ENCODE measurements at regions not wholly inside any gene's neighbourhood (a gene's known extent, or its start where the extent isn't known, plus 50 kb on each side); places are given as distances from the start of the nearest gene placed in this dataset.

DNA sequence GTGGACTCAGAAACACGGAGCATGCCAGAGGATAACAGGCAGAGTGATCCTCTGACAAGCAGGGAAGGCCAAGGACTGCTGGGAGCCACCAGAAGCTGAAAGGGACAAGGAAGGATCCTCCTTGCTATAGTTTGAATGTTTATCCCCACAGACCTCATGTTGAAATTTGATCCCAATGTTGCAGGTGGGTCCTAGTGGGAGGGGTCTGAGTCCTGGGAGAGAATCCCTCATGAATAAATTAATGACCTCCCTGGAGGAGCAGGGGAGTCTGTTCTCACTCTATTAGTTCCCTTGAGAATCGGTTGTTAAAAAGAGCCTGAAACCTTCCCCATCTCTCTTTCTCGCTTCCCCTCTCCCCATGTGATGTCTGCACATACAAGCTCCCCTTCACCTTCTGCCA lies 124.4 kb downstream of the FBXO15 start:
- FAIRE-seq: no peak

DNA sequence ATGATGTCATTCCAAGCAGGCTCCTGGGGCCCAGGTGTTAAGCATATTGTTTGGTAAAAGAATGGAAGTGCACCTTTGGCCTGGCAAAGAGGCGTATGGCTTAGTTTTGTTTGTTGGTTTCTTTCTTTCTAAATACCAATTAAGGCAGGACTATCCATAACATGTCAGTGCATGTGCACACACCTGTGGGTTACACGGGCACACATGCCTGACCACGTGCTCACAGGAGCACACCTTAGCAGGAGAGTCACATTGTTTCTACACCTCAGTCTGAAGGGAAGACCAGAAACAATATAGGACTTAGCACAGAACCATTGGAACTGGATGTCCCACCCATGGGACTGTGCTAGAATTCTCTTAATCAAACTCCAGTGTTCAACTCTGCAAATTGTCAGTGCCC lies 127.8 kb downstream of the FBXO15 start:
- no peak for FAIRE-seq

DNA sequence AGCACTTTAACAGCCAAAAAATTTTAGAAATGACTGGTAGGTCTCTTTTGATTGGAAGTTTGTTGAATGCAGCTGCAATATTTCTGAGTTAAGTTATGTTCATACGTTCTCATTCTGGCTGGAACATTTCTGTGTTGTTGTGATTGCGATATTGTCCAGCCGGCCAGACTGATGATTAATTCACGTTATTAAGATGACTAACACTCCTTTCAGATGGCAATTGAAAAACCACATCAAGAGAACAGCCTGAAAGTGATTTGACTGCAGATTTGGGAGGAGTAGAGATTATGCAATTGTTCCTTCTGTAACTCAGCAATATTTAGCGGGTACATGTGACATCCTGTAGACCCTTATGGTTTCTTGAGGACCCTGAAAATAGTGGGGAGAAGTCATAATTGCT lies 133.7 kb downstream of the FBXO15 start:
- no peak for FAIRE-seq

DNA sequence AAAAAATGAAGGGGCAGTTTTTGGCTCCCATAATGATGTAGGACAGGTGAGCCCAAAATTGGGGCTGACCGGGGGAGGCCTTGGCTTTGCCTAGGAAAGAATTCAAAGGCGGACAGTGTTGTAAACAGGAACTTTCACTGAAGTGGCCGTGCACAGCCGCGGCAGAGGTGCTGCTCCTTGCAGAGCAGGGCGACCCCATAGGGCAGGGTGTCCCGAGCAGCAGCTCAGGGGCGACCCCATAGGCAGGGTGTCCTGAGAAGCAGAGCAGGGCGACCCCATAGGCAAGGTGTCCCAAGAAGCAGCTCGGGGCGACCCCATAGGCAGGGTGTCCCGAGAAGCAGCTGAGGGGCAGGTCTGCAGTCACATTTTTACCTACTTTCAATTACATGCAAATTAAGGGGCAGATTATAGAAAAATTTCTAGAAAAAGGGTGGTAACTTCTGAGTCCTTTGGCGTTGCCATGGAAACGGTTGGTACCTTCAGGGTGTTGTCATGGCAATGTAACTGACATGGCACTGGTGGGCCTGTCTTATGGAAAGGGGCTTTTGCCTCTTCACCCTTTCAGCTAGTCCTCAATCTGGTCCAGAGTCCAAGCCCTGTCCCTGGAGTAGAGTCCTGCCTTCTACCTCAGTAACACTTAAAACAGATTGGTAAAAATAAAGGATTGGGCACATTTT lies 134.5 kb downstream of the FBXO15 start:
- FAIRE-seq: no peak

DNA sequence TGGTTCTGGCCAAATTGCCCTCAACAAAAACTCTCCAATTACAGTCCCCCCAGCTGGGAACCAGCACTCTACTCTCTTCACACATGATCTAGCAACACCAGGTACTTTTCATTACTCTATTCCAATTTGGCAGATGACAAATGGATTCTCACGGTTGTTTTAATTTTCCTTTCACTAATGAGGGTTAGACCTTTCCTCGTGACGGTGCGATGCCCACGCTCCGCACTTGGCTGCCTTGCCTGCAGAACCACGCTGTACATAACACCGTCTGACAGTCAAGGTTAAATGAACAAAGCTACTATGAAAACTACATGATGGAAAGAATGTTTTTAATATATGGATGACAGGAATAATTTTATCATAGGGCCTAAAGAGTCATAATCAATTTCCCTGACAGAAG lies 141.5 kb downstream of the FBXO15 start:
- FAIRE-seq: no peak

DNA sequence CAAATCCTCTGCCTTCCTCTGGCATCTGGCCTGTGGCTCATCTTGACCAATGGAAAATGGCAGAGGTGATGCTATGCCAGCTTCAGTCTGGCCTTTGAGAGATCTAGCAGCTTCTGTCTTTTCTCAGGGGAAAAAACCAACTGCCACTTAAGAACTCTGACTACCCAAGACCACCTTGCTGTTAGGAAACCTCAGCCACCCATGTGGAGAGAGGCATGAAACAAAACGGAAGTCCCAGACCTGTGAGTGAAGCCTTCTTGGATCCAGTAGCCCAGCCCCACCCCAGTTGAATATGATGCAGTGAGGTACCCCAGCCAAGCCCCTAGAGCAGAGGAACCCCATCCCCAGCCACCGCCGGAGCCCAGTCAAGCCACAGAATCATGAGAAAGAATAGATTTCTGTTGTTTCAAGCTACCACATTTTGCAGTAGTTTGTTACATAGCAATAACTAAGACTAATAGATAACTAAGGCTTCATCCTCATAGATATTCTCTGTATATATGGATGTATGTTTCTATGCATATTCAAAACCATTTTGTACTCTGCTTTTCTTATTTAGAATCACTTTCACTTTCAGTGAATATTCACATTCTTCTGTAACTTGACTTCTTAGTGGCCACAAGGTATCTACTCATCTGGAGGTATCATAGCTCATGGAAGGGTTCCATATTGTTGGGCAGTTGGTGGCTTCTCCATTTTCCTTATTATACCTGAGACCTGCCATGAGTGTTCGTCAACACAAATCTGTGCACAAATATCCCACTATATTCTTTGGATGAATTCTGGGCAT lies 142.1 kb downstream of the FBXO15 start:
- FAIRE-seq: no peak

DNA sequence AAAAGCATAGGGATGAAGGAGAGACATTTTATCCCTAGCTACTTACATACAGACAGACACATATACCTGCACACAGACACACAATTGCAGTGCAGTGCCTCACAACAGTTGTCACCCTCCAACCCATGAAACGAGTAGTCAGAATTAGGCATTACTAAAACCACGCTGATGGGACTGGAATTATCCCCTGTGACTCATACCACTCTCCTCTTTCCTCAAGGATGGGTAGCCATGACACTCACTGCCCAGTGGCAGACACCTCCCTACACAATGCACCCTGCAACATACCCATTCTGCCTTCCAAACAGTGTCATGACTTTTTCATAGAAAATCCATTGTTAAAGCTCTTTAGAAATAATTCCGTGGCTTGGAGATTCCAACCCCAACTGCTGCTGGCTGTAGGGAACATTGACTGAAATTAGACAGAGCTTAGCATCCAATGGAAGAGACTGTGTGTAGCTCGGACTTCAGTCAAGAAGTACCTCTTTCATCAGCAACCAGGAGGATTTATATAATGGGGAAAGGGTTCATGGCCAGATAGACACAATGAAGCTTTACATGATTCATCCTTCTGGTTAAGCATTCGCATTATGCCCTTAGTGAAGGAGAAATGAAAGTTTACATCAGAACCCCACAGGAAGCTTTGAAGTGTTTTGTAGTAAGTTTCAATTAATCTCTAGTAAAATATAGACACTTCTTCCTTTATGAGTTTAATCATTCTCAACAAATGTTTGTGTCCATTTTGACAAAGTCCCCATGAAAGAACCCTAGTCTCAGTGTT lies 155.2 kb downstream of the FBXO15 start:
- FAIRE-seq: no peak

DNA sequence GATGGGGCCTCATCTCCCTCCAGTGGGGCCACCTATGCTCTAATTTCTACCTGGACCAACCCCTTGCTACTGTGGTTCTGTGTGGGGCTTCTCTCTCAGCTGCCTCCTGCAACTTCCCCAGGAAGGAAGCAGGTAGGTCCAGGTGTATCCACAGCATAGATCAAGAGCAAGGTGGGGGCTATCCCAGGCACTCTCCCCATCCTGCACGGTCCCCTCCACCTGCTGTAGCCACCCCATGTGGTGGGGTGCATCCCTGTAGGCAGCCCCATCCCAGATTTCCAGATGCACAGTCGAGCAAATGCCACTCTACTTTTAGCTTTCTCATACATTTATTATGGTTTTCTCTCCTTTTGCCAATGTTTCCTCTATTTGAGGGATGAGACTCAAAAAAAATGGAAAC lies 156.1 kb downstream of the FBXO15 start:
- FAIRE-seq: no peak

DNA sequence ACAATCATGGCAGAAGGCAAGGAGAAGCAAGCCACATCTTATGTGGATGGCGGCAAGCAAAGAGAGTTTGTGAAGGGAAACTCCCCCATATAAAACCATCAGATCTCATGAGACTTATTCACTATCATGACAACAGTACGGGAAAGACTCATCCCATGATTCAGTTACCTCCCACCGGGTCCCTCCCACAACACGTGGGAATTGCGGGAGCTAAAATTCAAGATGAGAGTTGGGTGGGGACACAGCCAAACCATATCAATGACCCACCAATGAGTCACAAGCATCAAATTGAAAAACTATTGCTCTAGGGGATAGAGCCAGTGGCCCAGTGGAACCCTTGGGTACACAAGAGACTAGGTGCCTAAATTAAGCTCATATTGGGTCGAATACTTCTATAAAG lies 157.4 kb downstream of the FBXO15 start:
- no peak for FAIRE-seq

DNA sequence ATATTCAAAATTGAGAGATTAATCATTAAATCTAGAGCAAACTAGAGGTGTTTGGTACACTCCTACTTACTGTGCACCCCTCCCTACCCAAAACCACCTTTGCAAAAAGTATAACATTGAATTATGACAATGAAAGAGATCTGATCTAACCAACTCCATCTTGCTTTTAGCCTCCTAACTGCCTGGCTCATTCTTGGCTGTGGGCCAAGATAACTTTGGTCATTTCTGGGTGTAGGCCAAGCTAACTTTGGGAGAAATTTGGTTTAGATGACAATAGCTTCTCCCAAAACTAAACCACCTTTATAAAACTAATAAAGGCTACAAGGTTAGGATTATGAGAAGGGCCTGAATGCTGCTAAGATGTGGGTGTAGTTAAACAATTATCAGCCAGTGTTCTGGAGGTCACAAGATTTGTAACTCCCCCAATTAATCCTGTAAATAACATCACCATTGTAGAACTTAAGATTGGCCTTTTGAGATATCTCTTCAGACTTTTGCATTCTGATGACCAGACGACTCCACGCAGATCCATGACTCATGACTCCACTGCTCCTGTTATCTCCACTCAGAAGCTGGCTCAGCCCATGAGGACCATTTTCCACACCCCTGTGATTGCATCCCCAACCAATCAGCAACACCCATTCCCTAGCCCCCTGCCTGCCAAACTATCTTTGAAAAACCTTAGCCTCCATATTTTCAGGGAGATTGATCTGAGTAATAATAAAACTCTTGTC lies 160.2 kb downstream of the FBXO15 start:
- FAIRE-seq: no peak

DNA sequence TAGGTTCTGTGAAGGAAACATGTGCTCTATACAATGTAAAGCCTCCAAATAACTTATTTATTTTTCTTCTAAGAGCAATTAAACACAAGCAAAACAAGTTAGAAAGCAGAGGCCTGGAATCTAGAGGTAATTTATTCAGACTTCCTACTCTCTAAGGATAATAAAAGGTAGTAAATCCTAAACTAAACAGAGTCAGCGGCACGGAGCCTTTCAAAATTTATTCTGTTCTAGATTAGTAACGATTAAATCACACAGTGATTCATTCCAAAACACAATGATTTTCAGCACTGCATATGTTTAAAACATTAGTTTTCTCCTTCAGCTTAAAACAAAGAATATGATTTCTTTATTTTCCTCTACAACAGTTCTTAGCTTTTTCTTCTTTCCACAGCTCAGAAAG lies 160.9 kb downstream of the FBXO15 start:
- no peak for FAIRE-seq

DNA sequence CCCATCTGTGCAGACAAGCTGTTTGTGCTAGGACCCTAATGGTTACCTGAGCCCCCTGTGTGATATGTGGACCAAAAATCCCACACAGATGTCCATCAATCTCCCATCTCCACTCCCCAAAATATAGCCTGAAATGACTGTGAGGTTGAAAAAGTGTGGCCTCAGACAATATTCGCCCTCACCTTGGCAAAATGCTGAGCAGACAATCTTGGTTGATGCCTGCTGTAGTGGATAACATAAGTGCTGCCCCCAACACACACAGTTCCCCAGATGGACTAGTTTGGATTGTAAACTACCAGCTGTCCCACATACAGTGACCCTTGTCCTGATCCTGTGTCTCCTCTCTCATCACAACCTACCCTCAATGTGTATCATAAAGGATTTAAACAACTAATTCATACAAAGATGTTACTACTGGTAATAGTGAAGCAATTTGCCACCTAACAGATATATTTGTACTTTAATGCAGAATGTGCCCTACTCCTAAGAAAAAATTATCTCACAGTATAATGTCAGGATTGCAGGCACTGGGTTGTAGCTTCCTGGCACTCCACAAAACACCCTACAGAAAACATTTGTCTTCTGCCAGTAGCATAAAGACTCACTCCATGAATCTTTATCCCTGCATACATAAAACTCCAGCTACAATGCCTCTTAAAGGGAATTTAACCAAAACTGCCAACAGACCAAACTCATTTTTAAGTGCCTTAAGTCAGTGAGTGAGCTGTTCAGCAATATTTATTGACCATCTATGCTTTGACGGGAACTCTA lies 161.6 kb downstream of the FBXO15 start:
- no peak for FAIRE-seq

DNA sequence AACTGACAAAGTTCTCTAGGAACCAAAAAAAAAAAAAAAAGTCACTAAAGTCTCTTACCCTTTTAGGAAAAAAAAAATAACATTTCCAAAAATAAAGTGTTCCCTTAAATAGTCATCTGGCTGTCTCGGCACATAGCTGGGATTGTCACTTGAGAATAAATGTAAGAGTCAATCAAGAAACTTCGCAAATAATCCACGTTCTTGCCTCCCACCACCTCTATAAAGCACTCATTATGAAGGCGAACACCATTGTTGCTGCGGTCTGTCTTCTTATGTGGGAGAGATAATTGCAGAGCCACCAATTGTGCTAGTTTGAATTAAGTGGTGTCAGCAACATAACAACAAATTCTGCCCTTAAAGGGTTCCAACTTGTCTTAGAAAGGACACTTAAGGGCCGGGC lies 163.7 kb downstream of the FBXO15 start:
- FAIRE-seq: no peak

DNA sequence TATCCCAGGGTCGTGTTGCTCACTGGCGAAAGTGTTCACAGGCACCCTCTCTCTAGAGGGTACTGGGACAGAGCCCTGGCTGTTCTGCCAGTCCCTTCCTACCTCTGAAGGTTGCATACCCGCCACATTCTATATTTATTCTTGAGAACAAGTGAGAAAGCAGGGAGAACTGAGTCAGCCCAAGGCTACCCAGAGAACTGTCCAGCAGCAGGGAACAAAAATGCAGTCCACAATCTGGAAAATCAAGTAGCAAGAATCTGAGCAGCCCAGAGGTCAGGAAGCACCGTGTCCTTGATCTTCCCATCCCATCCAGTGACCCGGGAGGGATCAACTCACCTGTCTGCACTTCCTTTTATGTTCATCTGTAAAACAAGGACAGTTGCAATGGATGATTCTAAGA lies 164.1 kb downstream of the FBXO15 start:
- no peak for FAIRE-seq

DNA sequence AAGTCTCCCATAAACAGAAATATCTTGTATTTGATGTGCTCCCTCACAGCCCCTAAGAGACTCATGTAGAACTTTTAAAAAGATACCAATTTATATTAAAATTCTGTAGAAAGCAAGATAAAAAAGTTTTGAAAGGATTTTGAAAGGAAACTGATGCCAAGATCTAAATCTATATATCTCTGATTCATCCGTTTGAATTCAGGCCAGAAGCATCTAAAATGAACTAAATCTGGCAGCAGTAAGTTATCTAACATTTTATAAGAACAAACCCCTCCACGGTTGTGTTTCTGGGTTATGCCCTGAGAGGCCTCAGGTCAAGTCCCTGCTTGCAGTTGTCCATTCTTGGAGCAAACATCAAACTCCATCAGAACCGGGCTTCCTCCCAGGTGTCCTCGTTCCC lies 165.8 kb downstream of the FBXO15 start:
- no peak for FAIRE-seq

DNA sequence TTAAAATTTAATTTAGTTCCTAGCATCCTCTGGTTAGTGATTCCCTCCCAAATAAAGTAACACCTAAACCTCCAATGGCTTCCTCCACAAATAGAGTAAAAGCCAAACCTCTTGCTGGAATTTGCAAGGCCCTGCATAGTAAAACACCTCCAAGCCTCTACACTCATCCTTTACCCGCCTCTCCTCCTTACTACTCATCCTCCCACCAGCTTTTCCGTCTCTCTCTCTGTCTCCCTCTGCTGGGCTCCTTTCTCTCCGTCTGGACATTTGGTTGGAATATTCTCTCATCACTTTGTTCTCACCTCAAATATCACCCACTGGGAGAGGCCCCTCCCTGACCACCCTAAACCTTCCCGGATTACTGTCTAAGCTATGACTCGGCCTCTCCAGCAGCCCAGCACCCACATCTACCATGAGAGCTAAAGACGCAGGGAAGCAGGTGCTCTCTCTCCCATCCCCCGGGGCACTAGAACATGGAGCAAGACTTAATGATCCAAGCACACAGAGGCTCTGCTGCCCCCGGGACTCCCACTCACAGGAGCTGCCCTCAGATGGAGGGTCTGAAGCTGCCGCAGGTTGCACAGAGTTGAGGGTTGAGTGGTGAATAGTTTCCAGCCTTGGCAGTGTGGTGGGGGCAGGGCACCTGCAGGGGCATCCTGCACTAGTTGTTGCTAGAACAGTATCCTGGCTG lies 167.2 kb downstream of the FBXO15 start:
- no peak for FAIRE-seq

DNA sequence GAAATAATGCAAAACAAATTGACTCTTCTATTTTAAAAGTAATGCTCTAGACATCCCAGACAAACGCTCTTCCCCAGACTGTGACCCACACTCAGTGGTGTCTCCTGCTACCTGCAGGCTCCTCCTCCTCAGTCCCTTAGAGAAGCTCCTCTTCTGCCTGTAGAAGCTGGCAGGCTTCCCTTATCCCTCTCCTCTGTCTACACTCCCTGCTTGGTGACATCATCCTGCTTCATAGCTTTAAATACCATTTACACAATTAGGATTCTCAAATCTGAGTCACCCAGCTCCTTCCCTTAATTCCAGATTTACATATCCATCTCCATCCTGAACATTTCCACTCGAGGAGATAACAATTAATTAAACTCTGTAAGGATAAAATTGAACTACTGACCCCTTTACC lies 167.9 kb downstream of the FBXO15 start:
- no peak for FAIRE-seq

DNA sequence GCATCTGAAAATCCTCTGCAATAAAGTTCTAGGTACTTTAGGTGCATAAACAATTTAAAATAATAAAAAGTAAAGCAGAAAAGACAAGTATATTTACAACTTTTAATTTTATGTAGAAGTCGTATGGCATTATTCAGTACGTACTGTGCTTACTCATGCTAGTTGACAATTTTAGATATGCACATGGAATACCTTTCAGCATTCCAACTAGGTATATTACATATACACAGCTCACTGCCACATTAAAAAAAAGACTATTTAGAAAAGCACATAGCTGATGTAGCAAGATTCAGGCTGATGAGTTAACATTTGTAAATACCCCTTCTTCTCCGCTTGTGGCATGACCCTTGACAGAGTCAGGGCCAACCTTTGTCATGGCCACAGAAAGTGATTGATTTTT lies 171.2 kb downstream of the FBXO15 start:
- FAIRE-seq: no peak

DNA sequence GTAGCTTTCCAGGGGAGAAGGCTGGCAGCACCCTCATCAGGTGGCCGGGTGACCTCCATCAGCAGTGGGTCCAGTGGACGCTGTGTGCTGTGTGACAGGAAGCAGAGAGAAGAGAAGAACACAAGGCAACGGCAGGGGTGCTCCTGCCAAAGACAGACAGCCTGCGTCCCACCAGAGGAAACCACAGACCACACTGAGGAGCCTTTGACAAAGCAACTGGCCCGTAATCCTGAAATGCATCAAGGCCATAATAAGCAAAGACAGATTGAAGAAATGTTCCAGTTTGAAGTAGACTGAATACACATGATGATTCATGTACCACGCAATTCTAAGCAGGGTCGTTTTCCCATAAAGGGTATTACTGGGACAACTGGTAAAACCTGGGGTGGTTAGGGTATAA lies 172.4 kb downstream of the FBXO15 start:
- FAIRE-seq: no peak

DNA sequence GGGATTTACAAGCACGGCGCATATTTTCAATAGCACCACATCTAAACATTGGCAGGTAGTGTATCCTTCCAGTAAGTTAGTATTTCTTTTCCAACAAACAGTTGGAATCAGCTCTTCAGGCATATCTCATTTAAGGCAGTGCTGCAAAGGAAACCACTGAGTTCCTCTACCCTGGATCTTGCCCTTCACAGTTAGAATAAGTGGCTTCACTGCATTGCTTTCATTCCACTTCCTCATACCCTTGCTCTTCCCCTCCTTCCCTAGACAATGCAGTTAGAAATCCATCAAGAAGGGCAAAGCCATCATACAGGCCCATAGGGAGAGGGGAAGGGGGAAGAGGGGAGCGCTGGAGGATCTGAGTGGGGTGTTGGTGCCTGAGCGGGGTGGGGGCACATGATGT lies 173.7 kb downstream of the FBXO15 start:
- FAIRE-seq: no peak

DNA sequence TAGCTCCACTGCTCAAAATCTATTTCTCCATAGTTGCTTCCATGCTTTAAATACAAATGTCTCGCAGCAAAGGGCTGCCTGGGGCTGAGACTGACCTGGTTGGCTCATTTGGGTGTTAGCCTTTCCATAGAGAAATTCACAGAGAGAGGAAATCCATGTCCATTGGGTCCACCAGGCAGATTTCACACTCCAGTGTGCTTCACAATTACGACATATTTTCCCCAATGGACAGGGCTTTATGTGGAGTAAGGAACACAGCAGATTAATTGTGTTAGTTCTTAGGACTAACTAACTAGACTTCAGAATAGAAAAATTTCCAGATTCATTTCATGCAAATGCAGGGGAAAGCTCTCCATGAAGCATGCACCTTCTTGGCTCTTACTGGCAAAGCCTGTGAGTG lies 180.7 kb downstream of the FBXO15 start:
- FAIRE-seq: no peak

DNA sequence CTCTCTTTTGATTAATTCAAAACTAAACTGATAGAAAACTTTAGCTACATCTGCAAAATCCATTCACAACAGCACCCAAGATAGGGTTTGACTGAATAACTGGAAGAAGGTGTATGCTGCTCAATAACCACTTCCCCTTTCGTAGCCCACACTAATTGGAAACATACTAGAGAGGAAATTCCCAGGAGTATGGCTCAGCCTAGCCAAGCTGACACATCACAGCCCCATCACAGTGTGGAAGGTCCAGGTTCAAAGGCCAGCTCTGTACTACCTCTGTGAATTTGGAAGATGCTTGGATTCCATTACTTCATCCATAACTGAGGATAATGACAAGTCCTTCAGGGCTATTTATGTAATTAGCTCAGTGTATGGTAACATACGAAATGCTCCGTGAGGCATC lies 185.4 kb downstream of the FBXO15 start:
- FAIRE-seq: no peak
